Esophagus muscularis mucosa (tissue), 4 donors: ENCODE measurements at regions not wholly inside any gene's neighbourhood (a gene's known extent, or its start where the extent isn't known, plus 50 kb on each side); places are given as distances from the start of the nearest gene placed in this dataset.
"Not testable (repeated sequence)": the region's sequence is repeated elsewhere in the genome, so short reads cannot be mapped to it uniquely, and the experiment has no call there.

Experiments
- DNase-seq: peaks from one replicate; pipeline ENCODE4 v3.0.0-alpha.2; 2017; ENCODE audit errors: extremely low spot score
- H3K27ac ChIP-seq, 4 donors: fragments of 200-600 bp; sonication (generic); replicated peaks in 1 of 4; 1 replicate in 3 of 4; 2 replicates in 1 of 4; pipeline ENCODE4 v1.5.1; 2016 to 2019; ENCODE audit warnings: mild to moderate bottlenecking in 1 of 4
- H3K27me3 ChIP-seq, 4 donors: fragments of 200-600 bp; sonication (generic); one replicate each; pipeline versions ENCODE4 v1.5.1 to v1.6.0; 2016 to 2019
- H3K36me3 ChIP-seq, 4 donors: fragments of 200-600 bp; sonication (generic); one replicate each; pipeline ENCODE4 v1.5.1; 2016 to 2019
- H3K4me1 ChIP-seq, 4 donors: fragments of 200-600 bp; sonication (generic); one replicate each; pipeline ENCODE4 v1.5.1; 2016 to 2019
- H3K4me3 ChIP-seq, 4 donors: fragments of 200-600 bp; sonication (generic); 1 replicate in 2 of 4; 2 replicates in 2 of 4; pipeline ENCODE4 v1.5.1; 2016 to 2019; ENCODE audit warnings: mild to moderate bottlenecking in 4 of 4, moderate library complexity in 1 of 4
- H3K9me3 ChIP-seq, 4 donors: fragments of 200-600 bp; sonication (generic); 1 replicate in 3 of 4; 2 replicates in 1 of 4; pipeline ENCODE4 v1.5.1; 2016 to 2019
- CTCF ChIP-seq, 3 experiments: fragments of 200-600 bp in 2 of 3; fragments of 450-650 bp in 1 of 3; sonication (generic) in 2 of 3; IDR thresholded peaks; one replicate each; pipeline ENCODE4 v1.5.1; 2017 to 2019; ENCODE audit warnings: antibody characterized with exemption in 3 of 3, mild to moderate bottlenecking in 2 of 3, moderate library complexity in 1 of 3
- EP300 ChIP-seq: sonication (generic); formaldehyde crosslinking; IDR thresholded peaks from one replicate; pipeline ENCODE4 v1.6.1; 2017; ENCODE audit warnings: antibody characterized with exemption
- POLR2A ChIP-seq: fragments of 450-650 bp; IDR thresholded peaks from one replicate; pipeline ENCODE4 v1.6.1; 2017; ENCODE audit warnings: antibody characterized with exemption, moderate library complexity, mild to moderate bottlenecking, low read depth
- POLR2AphosphoS5 ChIP-seq, 2 donors: sonication (generic); formaldehyde crosslinking; IDR thresholded peaks; one replicate each; pipeline ENCODE4 v1.6.1; 2017; ENCODE audit warnings: antibody characterized with exemption in 2 of 2
- whole genome bisulfite sequencing: methylation state at CpG from one replicate; pipeline ENCODE4 v1.1.5; 2018; 5-methylcytosine and 5-hydroxymethylcytosine counted together
- intact Hi-C: fragments of 100-400 bp; cut with DNase I; formaldehyde crosslinking; loops from one replicate; pipeline ENCODE4 v1.15.1; 2023

- H3K27ac ChIP-seq, H3K27me3 ChIP-seq, H3K9me3 ChIP-seq, H3K36me3 ChIP-seq, H3K4me3 ChIP-seq, DNase-seq, H3K4me1 ChIP-seq, intact Hi-C loops: not testable (repeated sequence)
- WGBS: 85% methylated on average over 1 of the region's 1 CpG
Observed at GRCh38 chr12:37441371-37441770, 875.2 kb upstream of the ALG10B start.

- H3K4me1 ChIP-seq, H3K9me3 ChIP-seq, H3K27ac ChIP-seq, DNase-seq, intact Hi-C loops, H3K27me3 ChIP-seq, H3K36me3 ChIP-seq, H3K4me3 ChIP-seq: not testable (repeated sequence)
- WGBS: 20% methylated on average over 1 of the region's 3 CpGs
Observed at GRCh38 chr12:37455646-37456045, 860.9 kb upstream of the ALG10B start.

GRCh38 chr12:37497939-37498338 is 818.6 kb upstream of the ALG10B start:
- H3K27ac ChIP-seq, intact Hi-C loops, H3K4me1 ChIP-seq, H3K27me3 ChIP-seq, H3K36me3 ChIP-seq, DNase-seq, H3K4me3 ChIP-seq, H3K9me3 ChIP-seq: not testable (repeated sequence)
- WGBS: 70% methylated on average over 4 of the region's 4 CpGs

- H3K4me1 ChIP-seq, H3K36me3 ChIP-seq, H3K9me3 ChIP-seq, H3K4me3 ChIP-seq, H3K27ac ChIP-seq, DNase-seq, intact Hi-C loops, H3K27me3 ChIP-seq: not testable (repeated sequence)
Observed at GRCh38 chr12:37510256-37510655, 806.3 kb upstream of the ALG10B start.

GRCh38 chr12:37540581-37540980 is 776.0 kb upstream of the ALG10B start:
- intact Hi-C loops, H3K27me3 ChIP-seq, H3K4me3 ChIP-seq, H3K36me3 ChIP-seq, DNase-seq, H3K27ac ChIP-seq, H3K9me3 ChIP-seq, H3K4me1 ChIP-seq: not testable (repeated sequence)
- WGBS: 86% methylated on average over 4 of the region's 9 CpGs

- Histone ChIP-seq H3K27ac (no peak overlapping the region), H3K27me3 (no peaks in the 10 kb centered on the region), H3K9me3 (no peaks in the 10 kb centered on the region), H3K4me1 (no peaks in the 10 kb centered on the region), H3K4me3 (no peak overlapping the region), H3K36me3 (no peaks in the 10 kb centered on the region)
- WGBS: 97% methylated on average over 6 of the region's 21 CpGs
- DNase-seq: no peak
- intact Hi-C loops: no loop called here
- TF ChIP-seq CTCF (IDR thresholded peaks at IDR 0.05) (no peak), POLR2AphosphoS5 (IDR thresholded peaks at IDR 0.05) (no peak), POLR2A (no peak), EP300 (no peak)
Observed at GRCh38 chr12:37541356-37541755, 775.2 kb upstream of the ALG10B start.

GRCh38 chr12:37543131-37543965 is 773.2 kb upstream of the ALG10B start:
- Histone ChIP-seq H3K4me1 (no peaks in the 10 kb centered on the region), H3K9me3 (no peaks in the 10 kb centered on the region), H3K27ac (no peak overlapping the region), H3K27me3 (no peaks in the 10 kb centered on the region), H3K4me3 (no peak overlapping the region), H3K36me3 (no peaks in the 10 kb centered on the region)
- no peak for TF ChIP-seq POLR2A
- no peak for TF ChIP-seq CTCF (IDR thresholded peaks at IDR 0.05)
- TF ChIP-seq EP300: no peak
- no peak for TF ChIP-seq POLR2AphosphoS5 (IDR thresholded peaks at IDR 0.05)
- intact Hi-C loops: no loop called here
- WGBS: 76% methylated on average over 19 of the region's 35 CpGs
- DNase-seq: no peak
